AG04449 (cell line): ENCODE measurements at regions not wholly inside any gene's neighbourhood (a gene's known extent, or its start where the extent isn't known, plus 50 kb on each side); places are given as distances from the start of the nearest gene placed in this dataset.

Experiments
- CTCF ChIA-PET: fragments of 350-600 bp; formaldehyde crosslinking; extraction: SDS; loops from one replicate; lab custom pipeline; 2021; ENCODE audit warnings: antibody characterized with exemption; lab: Yijun Ruan, JAX
- POLR2A ChIA-PET: fragments of 400-600, 350-600 bp; formaldehyde crosslinking; extraction: SDS; loops from one replicate; lab custom pipeline; 2020; ENCODE audit warnings: antibody characterized with exemption, inconsistent platforms; lab: Yijun Ruan, JAX
- DNase-seq: peaks from one replicate; pipeline ENCODE4 v3.0.0-alpha.2; 2010; ENCODE audit warnings: low read depth, low spot score
- H3K4me3 ChIP-seq: 2 replicates; pipeline ENCODE4 v1.5.1; 2011; ENCODE audit warnings: low read depth, mild to moderate bottlenecking, control low read depth, low read length
- CTCF ChIP-seq: IDR thresholded peaks from one replicate; pipeline ENCODE4 v1.5.1; 2011; ENCODE audit warnings: mild to moderate bottlenecking, moderate library complexity, low read length, control low read depth, inconsistent platforms; ENCODE audit not compliant: insufficient read depth; ENCODE audit errors: missing control alignments

- DNase-seq = no peak
- ChIA-PET POLR2A (no interaction called here), CTCF (no interaction called here)
- no peak overlapping the region for H3K4me3 ChIP-seq
- TF ChIP-seq CTCF = no peak
Measured at GRCh38 chr4:180792541-180792940, 1450.7 kb upstream of the TENM3 start.

GRCh38 chr4:180794333-180794732 is 1448.9 kb upstream of the TENM3 start:
- ChIA-PET CTCF (no interaction called here), POLR2A (no interaction called here)
- no peak for DNase-seq
- H3K4me3 ChIP-seq = no peak overlapping the region
- no peak for TF ChIP-seq CTCF

GRCh38 chr4:180798036-180798577 is 1445.1 kb upstream of the TENM3 start:
- POLR2A ChIA-PET = no interaction called here
- CTCF ChIA-PET = no interaction called here
- DNase-seq = no peak

GRCh38 chr4:180799798-180800197 is 1443.4 kb upstream of the TENM3 start:
- TF ChIP-seq CTCF = no peak
- POLR2A ChIA-PET = no interaction called here
- H3K4me3 ChIP-seq = no peak overlapping the region
- DNase-seq = no peak
- CTCF ChIA-PET = no interaction called here

More at GRCh38 chr4:180798036-180798577, 1445.1 kb upstream of the TENM3 start:
- TF ChIP-seq CTCF = no peak
- no peak overlapping the region for H3K4me3 ChIP-seq

GRCh38 chr4:180805101-180805500 is 1438.1 kb upstream of the TENM3 start:
- CTCF ChIA-PET = no interaction called here
- H3K4me3 ChIP-seq = no peak overlapping the region

GRCh38 chr4:180808862-180809261 is 1434.3 kb upstream of the TENM3 start:
- H3K4me3 ChIP-seq = no peak overlapping the region
- no peak for DNase-seq
- POLR2A ChIA-PET = no interaction called here
- TF ChIP-seq CTCF = no peak
- CTCF ChIA-PET = no interaction called here

More at GRCh38 chr4:180805101-180805500, 1438.1 kb upstream of the TENM3 start:
- POLR2A ChIA-PET = no interaction called here
- no peak for DNase-seq
- TF ChIP-seq CTCF = no peak
